ENCODE measurements at regions not wholly inside any gene's neighbourhood (a gene's known extent, or its start where the extent isn't known, plus 50 kb on each side); places are given as distances from the start of the nearest gene placed in this dataset.

GRCh38 chr2:139380051-139380450, 599.9 kb upstream of the NXPH2 start:
- Histone ChIP-seq H3K27ac (no peak overlapping the region), H3K9me3 (no peaks in the 10 kb centered on the region), H3K27me3 (no peaks in the 10 kb centered on the region), H3K36me3 (no peaks in the 10 kb centered on the region), H3K4me1 (no peaks in the 10 kb centered on the region), H3K4me3 (no peak overlapping the region)
- no peak for DNase-seq (ENCODE audit: extremely low spot score in 2 of 2)
- no peak for TF ChIP-seq CTCF (IDR thresholded peaks at IDR 0.05)
- no peak for TF ChIP-seq POLR2A (IDR thresholded peaks at IDR 0.05)
- TF ChIP-seq POLR2AphosphoS5 (IDR thresholded peaks at IDR 0.05; ENCODE audit: insufficient read depth in 1 of 2, low read depth in 1 of 2) = no peak
- intact Hi-C loops (cut with DNase I) = no loop called here

DNA sequence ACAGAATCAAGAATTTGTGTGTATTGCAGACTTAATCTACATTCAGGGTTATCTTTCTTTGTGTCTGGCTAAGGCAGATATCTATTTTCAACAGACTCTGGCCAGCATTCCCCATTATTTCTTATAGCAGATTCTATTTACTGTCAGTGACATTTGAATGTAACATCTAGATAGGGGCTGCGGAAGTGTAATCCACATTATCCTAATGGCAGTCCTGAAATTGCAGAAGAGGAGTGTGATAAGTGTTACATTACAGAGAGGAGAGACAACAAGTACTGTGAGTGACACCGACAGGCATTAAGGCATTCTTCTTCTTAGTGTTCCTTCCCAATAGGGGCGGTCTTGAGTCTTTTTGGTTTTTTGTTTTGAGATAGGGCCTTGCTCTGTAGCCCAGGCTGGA, 598.2 kb upstream of the NXPH2 start:
- H3K4me3 ChIP-seq = no peak overlapping the region
- no peaks in the 10 kb centered on the region for H3K36me3 ChIP-seq
- H3K27me3 ChIP-seq = no peaks in the 10 kb centered on the region
- TF ChIP-seq POLR2A (IDR thresholded peaks at IDR 0.05) (no peak), POLR2AphosphoS5 (IDR thresholded peaks at IDR 0.05; ENCODE audit: insufficient read depth in 1 of 2, low read depth in 1 of 2) (no peak), CTCF (IDR thresholded peaks at IDR 0.05) (no peak)
- no peaks in the 10 kb centered on the region for H3K9me3 ChIP-seq
- intact Hi-C loops (cut with DNase I) = no loop called here
- no peaks in the 10 kb centered on the region for H3K4me1 ChIP-seq
- DNase-seq (ENCODE audit: extremely low spot score in 2 of 2) = no peak
- no peak overlapping the region for H3K27ac ChIP-seq

DNA sequence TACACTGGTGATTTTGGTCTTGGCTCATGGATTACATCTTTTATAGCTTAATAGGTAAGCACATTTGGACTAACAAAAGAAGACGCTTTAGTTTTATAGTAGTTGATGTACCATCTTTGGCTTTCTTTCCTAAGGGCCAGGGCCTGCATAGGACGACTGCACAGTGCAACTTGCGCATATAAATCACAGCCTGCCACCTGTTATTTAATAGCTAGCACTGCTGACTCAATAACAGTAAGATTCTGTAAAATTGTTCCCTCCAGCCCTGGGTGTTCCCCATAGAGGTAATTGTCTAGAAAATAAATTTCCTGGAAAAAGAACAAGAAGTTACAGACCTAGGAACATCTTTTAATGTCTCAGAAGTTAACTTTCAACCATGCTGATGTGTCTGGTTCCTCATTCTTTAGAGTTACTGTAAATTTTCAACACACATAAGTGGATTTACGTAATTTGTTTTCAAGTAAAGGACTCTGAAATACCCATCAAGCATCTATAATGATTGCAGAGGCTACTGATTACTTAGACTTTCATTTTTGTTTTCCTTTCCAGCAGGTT, 594.2 kb upstream of the NXPH2 start:
- Histone ChIP-seq H3K27me3 (no peaks in the 10 kb centered on the region), H3K4me1 (no peaks in the 10 kb centered on the region), H3K4me3 (no peak overlapping the region), H3K9me3 (no peaks in the 10 kb centered on the region), H3K36me3 (no peaks in the 10 kb centered on the region), H3K27ac (no peak overlapping the region)
- no peak for TF ChIP-seq CTCF (IDR thresholded peaks at IDR 0.05)
- TF ChIP-seq POLR2A (IDR thresholded peaks at IDR 0.05) = no peak
- TF ChIP-seq POLR2AphosphoS5 (IDR thresholded peaks at IDR 0.05; ENCODE audit: insufficient read depth in 1 of 2, low read depth in 1 of 2) = no peak
- no peak for DNase-seq (ENCODE audit: extremely low spot score in 2 of 2)
- intact Hi-C loops (cut with DNase I) = no loop called here

DNA sequence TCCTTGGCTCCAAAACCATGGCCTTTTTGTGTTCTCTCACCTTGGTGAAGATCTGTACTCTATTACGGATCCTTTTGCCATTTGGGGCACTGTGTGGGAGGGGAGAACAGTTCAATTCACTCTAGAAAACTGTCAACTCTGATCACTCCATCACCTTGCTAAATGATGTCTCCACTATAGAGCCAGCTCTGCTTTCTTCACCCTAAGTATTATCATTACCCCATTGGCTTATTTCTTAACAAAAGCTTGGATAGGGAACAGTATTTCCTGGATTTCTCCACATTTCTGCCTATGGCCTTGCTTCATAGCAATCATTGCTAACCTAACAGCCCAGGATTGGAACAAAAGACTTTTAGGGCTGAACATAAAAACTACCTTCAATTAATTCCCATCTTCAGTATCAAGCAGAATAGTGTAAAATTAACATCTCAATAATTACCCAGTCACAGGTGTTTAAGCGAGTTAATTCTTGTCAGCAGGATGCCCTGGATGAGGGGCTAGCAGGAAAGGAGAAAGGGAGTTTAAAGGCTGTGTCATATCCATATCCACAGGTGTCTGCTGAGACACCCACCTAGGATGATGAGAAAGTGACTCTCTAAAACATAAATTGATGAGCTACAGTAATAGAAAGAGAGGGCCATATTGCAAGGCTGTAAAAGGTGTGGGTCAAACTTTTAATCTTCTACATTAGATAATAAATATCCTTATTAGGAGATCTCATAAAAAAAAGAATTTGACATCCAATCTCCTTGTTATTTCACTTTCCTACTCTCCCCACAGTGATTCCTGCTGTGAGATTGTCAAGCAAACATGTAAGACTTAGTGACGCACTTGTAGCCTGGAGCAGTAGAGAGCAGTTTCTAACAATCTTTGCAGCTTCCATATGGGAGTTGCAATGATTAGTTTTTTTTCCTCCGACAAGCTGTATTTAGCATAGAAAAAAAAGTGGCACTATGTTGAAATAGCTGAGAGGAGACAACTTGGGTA, 589.5 kb upstream of the NXPH2 start:
- Histone ChIP-seq H3K27me3 (no peaks in the 10 kb centered on the region), H3K4me1 (no peaks in the 10 kb centered on the region), H3K9me3 (no peaks in the 10 kb centered on the region), H3K27ac (no peak overlapping the region), H3K36me3 (no peaks in the 10 kb centered on the region), H3K4me3 (no peak overlapping the region)
- intact Hi-C loops (cut with DNase I) = no loop called here
- no peak for TF ChIP-seq POLR2A (IDR thresholded peaks at IDR 0.05)
- no peak for TF ChIP-seq CTCF (IDR thresholded peaks at IDR 0.05)
- no peak for TF ChIP-seq POLR2AphosphoS5 (IDR thresholded peaks at IDR 0.05; ENCODE audit: insufficient read depth in 1 of 2, low read depth in 1 of 2)
- no peak for DNase-seq (ENCODE audit: extremely low spot score in 2 of 2)

DNA sequence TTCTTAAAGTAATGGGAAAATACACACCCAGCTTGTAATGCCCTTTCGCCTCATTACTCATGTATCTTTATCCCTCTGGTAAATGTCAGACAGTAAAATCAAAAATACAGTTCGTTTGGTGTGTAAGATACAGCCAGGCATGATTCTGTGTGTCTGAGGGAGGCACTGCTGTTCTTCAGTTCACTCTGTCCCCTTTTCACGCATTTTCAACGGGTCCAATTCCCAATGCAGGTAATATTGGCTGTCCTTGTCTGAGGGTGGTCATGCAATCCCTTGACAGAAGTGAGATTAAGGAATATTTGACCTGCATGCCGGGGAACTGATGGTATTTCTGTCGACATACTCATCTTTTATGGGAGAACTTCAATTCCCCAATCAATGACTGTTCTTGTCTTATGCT, 587.2 kb upstream of the NXPH2 start:
- no peaks in the 10 kb centered on the region for H3K36me3 ChIP-seq
- intact Hi-C loops (cut with DNase I) = no loop called here
- H3K4me3 ChIP-seq = no peak overlapping the region
- H3K27ac ChIP-seq = no peak overlapping the region
- DNase-seq (ENCODE audit: extremely low spot score in 2 of 2) = no peak
- no peaks in the 10 kb centered on the region for H3K9me3 ChIP-seq
- no peaks in the 10 kb centered on the region for H3K27me3 ChIP-seq
- no peaks in the 10 kb centered on the region for H3K4me1 ChIP-seq
- no peak for TF ChIP-seq CTCF (IDR thresholded peaks at IDR 0.05)

Measured in vagina (tissue), 2 donors.